ENCODE measurements at regions not wholly inside any gene's neighbourhood (a gene's known extent, or its start where the extent isn't known, plus 50 kb on each side); places are given as distances from the start of the nearest gene placed in this dataset.

DNA sequence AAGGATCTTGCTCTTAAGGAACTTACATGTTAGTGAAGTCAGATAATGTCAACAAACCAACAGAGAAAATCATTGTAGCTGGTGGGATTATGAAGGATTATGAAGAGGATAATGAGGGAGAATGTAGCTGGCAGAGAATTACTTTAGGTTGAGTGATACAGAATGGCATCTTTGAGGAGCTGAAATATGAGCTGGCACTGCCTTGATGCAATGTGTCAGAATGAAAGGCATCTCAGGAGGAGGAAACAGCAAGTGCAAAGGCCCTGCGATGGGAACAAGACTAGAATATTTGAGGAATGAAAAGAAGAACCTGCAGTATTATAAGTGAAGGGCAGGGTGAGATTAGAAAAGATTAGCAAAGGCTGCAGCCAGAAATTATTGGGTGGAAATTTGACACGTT lies 237.2 kb upstream of the ADAMTS9 start:
- TF ChIP-seq, protein P1, sequence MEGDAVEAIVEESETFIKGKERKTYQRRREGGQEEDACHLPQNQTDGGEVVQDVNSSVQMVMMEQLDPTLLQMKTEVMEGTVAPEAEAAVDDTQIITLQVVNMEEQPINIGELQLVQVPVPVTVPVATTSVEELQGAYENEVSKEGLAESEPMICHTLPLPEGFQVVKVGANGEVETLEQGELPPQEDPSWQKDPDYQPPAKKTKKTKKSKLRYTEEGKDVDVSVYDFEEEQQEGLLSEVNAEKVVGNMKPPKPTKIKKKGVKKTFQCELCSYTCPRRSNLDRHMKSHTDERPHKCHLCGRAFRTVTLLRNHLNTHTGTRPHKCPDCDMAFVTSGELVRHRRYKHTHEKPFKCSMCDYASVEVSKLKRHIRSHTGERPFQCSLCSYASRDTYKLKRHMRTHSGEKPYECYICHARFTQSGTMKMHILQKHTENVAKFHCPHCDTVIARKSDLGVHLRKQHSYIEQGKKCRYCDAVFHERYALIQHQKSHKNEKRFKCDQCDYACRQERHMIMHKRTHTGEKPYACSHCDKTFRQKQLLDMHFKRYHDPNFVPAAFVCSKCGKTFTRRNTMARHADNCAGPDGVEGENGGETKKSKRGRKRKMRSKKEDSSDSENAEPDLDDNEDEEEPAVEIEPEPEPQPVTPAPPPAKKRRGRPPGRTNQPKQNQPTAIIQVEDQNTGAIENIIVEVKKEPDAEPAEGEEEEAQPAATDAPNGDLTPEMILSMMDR (IDR thresholded peaks at IDR 0.05; ENCODE audit: insufficient read depth, low read length), result no peak
- TF ChIP-seq POLR2AphosphoS5 (IDR thresholded peaks at IDR 0.05; ENCODE audit: low read depth), result no peak
- TF ChIP-seq, protein P2, sequence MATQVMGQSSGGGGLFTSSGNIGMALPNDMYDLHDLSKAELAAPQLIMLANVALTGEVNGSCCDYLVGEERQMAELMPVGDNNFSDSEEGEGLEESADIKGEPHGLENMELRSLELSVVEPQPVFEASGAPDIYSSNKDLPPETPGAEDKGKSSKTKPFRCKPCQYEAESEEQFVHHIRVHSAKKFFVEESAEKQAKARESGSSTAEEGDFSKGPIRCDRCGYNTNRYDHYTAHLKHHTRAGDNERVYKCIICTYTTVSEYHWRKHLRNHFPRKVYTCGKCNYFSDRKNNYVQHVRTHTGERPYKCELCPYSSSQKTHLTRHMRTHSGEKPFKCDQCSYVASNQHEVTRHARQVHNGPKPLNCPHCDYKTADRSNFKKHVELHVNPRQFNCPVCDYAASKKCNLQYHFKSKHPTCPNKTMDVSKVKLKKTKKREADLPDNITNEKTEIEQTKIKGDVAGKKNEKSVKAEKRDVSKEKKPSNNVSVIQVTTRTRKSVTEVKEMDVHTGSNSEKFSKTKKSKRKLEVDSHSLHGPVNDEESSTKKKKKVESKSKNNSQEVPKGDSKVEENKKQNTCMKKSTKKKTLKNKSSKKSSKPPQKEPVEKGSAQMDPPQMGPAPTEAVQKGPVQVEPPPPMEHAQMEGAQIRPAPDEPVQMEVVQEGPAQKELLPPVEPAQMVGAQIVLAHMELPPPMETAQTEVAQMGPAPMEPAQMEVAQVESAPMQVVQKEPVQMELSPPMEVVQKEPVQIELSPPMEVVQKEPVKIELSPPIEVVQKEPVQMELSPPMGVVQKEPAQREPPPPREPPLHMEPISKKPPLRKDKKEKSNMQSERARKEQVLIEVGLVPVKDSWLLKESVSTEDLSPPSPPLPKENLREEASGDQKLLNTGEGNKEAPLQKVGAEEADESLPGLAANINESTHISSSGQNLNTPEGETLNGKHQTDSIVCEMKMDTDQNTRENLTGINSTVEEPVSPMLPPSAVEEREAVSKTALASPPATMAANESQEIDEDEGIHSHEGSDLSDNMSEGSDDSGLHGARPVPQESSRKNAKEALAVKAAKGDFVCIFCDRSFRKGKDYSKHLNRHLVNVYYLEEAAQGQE (IDR thresholded peaks at IDR 0.05; ENCODE audit: insufficient replicate concordance, low read depth), result no peak
- TF ChIP-seq GABPA (IDR thresholded peaks at IDR 0.05; ENCODE audit: low read depth), result no peak

All from HL-60 (cell line).